ENCODE measurements at regions not wholly inside any gene's neighbourhood (a gene's known extent, or its start where the extent isn't known, plus 50 kb on each side); places are given as distances from the start of the nearest gene placed in this dataset.
A peak's percentile ranks its signal among the peaks of the same experiment; 100 is the strongest.

DNA sequence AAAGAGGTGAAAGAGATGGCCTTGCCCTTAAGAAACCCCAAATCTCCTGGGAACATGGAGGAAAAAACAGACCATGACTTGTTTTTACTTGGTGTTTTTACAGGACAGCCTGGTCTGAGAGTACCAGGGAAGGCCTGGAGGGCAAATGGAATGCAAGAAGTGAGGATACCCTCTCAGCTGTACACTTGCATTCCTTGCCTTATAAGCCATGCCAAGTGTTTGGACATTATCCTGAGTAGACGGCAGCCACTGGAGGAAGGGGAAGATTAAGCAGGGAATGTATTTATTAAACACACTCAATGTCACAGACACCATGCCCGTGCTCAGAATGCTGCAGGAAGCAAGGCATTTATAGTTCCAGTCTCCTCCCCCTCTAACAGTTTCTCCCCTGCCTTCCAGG is 581.4 kb downstream of the CDK5RAP2 start:
- Histone ChIP-seq H3K27me3 (ENCODE audit: control insufficient read depth, insufficient read depth, low read length) (no peaks in the 10 kb centered on the region), H3K36me3 (ENCODE audit: control insufficient read depth, insufficient read depth, low read length) (no peaks in the 10 kb centered on the region), H3K4me3 (ENCODE audit: low read depth, low read length) (no peak overlapping the region), H3K27ac (ENCODE audit: insufficient read depth, low read length, poor library complexity, severe bottlenecking) (no peak overlapping the region), H3K9me3 (ENCODE audit: control insufficient read depth in 2 of 2, low read length in 2 of 2) (no peaks in the 10 kb centered on the region), H3K4me1 (ENCODE audit: control insufficient read depth, insufficient read depth, low read length, poor library complexity, severe bottlenecking) (no peaks in the 10 kb centered on the region)
- no peak overlapping the region for H3K27ac Mint-ChIP-seq
- H3K4me1 Mint-ChIP-seq: no peaks in the 10 kb centered on the region
- H3K36me3 Mint-ChIP-seq: no peaks in the 10 kb centered on the region
- DNase-seq (no peak), ATAC-seq (ENCODE audit: low read depth in 2 of 2) (no peak)
- H3K9me3 Mint-ChIP-seq: peaks cover 0 to 2% (median 0%) of the 10 kb centered on the region in 7 donors
- H3K27me3 Mint-ChIP-seq: no peaks in the 10 kb centered on the region
- H3K4me3 Mint-ChIP-seq: no peak overlapping the region

GRCh38 chr9:119991797-119992196 is 588.2 kb downstream of the CDK5RAP2 start:
- no peak overlapping the region for H3K4me3 Mint-ChIP-seq

DNA sequence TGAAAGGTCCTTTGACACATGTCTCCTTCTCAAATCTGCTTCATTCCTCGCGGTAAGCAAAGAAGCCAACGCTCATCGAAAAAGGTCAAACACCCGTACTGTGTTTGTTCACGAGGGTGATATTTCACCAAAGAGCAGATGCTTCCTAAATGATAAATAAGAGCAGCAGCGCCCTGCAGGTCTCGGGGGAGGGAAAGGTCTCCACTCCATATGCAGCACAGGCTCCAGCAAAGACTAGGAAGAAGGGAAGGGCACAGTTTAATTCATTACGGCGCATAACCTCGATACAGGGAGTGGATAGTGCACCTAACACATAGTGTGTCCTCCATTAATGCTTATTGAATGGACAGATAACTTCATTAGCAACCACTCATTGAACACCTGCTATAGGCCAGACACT is 593.3 kb downstream of the CDK5RAP2 start:
- Mint-ChIP-seq H3K36me3 (no peaks in the 10 kb centered on the region), H3K27ac (no peak overlapping the region), H3K9me3 (peaks cover 0 to 6% (median 0%) of the 10 kb centered on the region in 7 donors), H3K27me3 (peaks cover 7% of the 10 kb centered on the region), H3K4me1 (no peaks in the 10 kb centered on the region), H3K4me3 (no peak overlapping the region)
- Histone ChIP-seq H3K4me1 (ENCODE audit: control insufficient read depth, insufficient read depth, low read length, poor library complexity, severe bottlenecking) (no peaks in the 10 kb centered on the region), H3K36me3 (ENCODE audit: control insufficient read depth, insufficient read depth, low read length) (no peaks in the 10 kb centered on the region), H3K27ac (ENCODE audit: insufficient read depth, low read length, poor library complexity, severe bottlenecking) (no peak overlapping the region), H3K27me3 (ENCODE audit: control insufficient read depth, insufficient read depth, low read length) (no peaks in the 10 kb centered on the region), H3K9me3 (ENCODE audit: control insufficient read depth in 2 of 2, low read length in 2 of 2) (no peaks in the 10 kb centered on the region), H3K4me3 (ENCODE audit: low read depth, low read length) (no peak overlapping the region)
- ATAC-seq (ENCODE audit: low read depth in 2 of 2) (no peak), DNase-seq (no peak)

More at GRCh38 chr9:119991797-119992196, 588.2 kb downstream of the CDK5RAP2 start:
- no peaks in the 10 kb centered on the region for H3K4me1 Mint-ChIP-seq
- no peak overlapping the region for H3K27ac Mint-ChIP-seq
- H3K4me1 ChIP-seq (ENCODE audit: control insufficient read depth, insufficient read depth, low read length, poor library complexity, severe bottlenecking): no peaks in the 10 kb centered on the region
- H3K27ac ChIP-seq (ENCODE audit: insufficient read depth, low read length, poor library complexity, severe bottlenecking): no peak overlapping the region
- no peak overlapping the region for H3K4me3 ChIP-seq (ENCODE audit: low read depth, low read length)
- H3K36me3 Mint-ChIP-seq: no peaks in the 10 kb centered on the region
- peaks cover 0 to 2% (median 0%) of the 10 kb centered on the region in 7 donors for H3K9me3 Mint-ChIP-seq
- no peaks in the 10 kb centered on the region for H3K27me3 Mint-ChIP-seq
- ATAC-seq (ENCODE audit: low read depth in 2 of 2): no peak
- DNase-seq: no peak
- H3K9me3 ChIP-seq (ENCODE audit: control insufficient read depth in 2 of 2, low read length in 2 of 2): no peaks in the 10 kb centered on the region
- no peaks in the 10 kb centered on the region for H3K36me3 ChIP-seq (ENCODE audit: control insufficient read depth, insufficient read depth, low read length)
- H3K27me3 ChIP-seq (ENCODE audit: control insufficient read depth, insufficient read depth, low read length): no peaks in the 10 kb centered on the region

DNA sequence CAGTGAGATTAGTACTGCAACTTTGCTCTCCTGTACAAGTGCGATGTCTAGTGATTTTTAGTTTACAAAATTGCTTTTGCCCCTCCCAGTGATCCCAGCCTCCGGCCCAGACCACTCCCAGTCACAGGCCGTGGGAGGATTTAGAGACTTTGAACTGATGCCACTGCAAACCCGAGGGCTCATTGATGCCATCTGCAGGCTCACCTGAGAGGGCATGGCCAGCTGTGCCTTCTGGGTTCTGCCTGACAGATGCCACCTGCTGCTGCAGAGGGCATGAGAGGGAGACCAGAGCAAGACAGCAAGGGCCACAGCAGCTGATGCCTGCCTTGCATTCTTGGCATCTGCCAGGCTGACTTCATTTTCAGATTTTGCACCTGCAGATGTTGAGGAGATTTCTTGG is 593.8 kb downstream of the CDK5RAP2 start:
- Mint-ChIP-seq H3K9me3 (peaks cover 0 to 6% (median 0%) of the 10 kb centered on the region in 7 donors), H3K27ac (no peak overlapping the region), H3K27me3 (peaks cover 7% of the 10 kb centered on the region), H3K36me3 (no peaks in the 10 kb centered on the region), H3K4me3 (no peak overlapping the region), H3K4me1 (no peaks in the 10 kb centered on the region)
- Histone ChIP-seq H3K27ac (ENCODE audit: insufficient read depth, low read length, poor library complexity, severe bottlenecking) (no peak overlapping the region), H3K4me3 (ENCODE audit: low read depth, low read length) (no peak overlapping the region), H3K4me1 (ENCODE audit: control insufficient read depth, insufficient read depth, low read length, poor library complexity, severe bottlenecking) (no peaks in the 10 kb centered on the region), H3K36me3 (ENCODE audit: control insufficient read depth, insufficient read depth, low read length) (no peaks in the 10 kb centered on the region), H3K9me3 (ENCODE audit: control insufficient read depth in 2 of 2, low read length in 2 of 2) (no peaks in the 10 kb centered on the region), H3K27me3 (ENCODE audit: control insufficient read depth, insufficient read depth, low read length) (no peaks in the 10 kb centered on the region)
- DNase-seq: no peak
- ATAC-seq (ENCODE audit: low read depth in 2 of 2): no peak

- H3K4me3 Mint-ChIP-seq: no peak overlapping the region
- H3K27me3 ChIP-seq (ENCODE audit: control insufficient read depth, insufficient read depth, low read length): no peaks in the 10 kb centered on the region
- no peaks in the 10 kb centered on the region for H3K27me3 Mint-ChIP-seq
- no peaks in the 10 kb centered on the region for H3K4me1 ChIP-seq (ENCODE audit: control insufficient read depth, insufficient read depth, low read length, poor library complexity, severe bottlenecking)
- H3K27ac ChIP-seq (ENCODE audit: insufficient read depth, low read length, poor library complexity, severe bottlenecking): no peak overlapping the region
- ATAC-seq (ENCODE audit: low read depth in 2 of 2) (no peak), DNase-seq (no peak)
- no peaks in the 10 kb centered on the region for H3K36me3 Mint-ChIP-seq
- no peak overlapping the region for H3K4me3 ChIP-seq (ENCODE audit: low read depth, low read length)
- H3K9me3 Mint-ChIP-seq: peaks cover 0 to 9% (median 0%) of the 10 kb centered on the region in 7 donors
- no peaks in the 10 kb centered on the region for H3K36me3 ChIP-seq (ENCODE audit: control insufficient read depth, insufficient read depth, low read length)
- H3K27ac Mint-ChIP-seq: no peak overlapping the region
- peaks cover 0 to 1% (median under 1%) of the 10 kb centered on the region in 4 donors for H3K4me1 Mint-ChIP-seq
- H3K9me3 ChIP-seq (ENCODE audit: control insufficient read depth in 2 of 2, low read length in 2 of 2): no peaks in the 10 kb centered on the region
Measured at GRCh38 chr9:119974026-119974425, 604.8 kb upstream of the BRINP1 start.

DNA sequence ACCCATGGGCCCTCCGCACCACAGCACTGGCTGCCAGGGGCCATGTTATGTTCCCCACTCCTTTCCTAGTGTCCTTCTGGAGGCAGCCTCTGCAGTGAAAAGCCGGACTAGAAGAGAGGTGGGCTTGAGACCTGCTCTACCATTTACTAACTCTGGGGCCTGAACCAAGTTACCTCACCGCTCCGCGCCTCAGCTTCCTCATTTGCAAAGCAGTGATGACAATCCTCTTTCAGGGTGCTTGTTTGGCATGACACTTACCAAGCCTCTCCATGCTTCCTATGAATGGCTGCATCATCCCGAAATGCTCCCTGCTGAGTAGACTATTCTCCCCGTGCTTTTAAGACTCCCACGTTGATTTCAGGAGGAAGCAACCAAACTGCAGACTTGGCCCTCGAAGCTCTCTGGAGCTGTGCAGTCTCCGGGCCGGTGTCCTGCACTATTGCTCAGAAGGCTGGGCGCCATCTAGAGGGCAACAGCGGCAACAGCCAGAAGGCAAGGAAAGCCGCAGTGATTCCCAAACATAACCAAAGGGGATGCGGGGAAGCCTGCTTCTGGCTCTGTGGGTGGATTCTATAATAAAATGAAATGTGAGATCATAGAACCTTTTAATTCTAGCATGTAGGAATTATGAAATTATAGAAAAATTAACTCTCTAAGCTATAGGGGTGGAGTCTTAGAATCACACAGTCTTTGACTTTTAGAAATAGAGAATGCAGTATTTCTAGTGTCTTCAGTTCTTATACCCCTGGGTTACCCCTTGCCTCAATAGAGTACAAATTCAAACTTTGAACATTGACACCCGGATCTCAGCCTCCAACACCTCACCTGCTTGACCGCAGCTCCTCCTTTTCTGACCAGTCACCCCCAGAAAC is 599.8 kb upstream of the BRINP1 start:
- Mint-ChIP-seq H3K27ac (peak overlapping the region in 1 of 3 donors; percentile 36), H3K27me3 (no peaks in the 10 kb centered on the region), H3K9me3 (peaks cover 0 to 2% (median 0%) of the 10 kb centered on the region in 7 donors), H3K4me3 (no peak overlapping the region), H3K36me3 (no peaks in the 10 kb centered on the region), H3K4me1 (peaks cover 0 to 4% (median 3%) of the 10 kb centered on the region in 4 donors)
- H3K27ac ChIP-seq (ENCODE audit: insufficient read depth, low read length, poor library complexity, severe bottlenecking): no peak overlapping the region
- H3K27me3 ChIP-seq (ENCODE audit: control insufficient read depth, insufficient read depth, low read length): peaks cover 1% of the 10 kb centered on the region
- ATAC-seq (ENCODE audit: low read depth in 2 of 2) (no peak), DNase-seq (peak in 1 of 3 donors; percentile 19)
- no peaks in the 10 kb centered on the region for H3K9me3 ChIP-seq (ENCODE audit: control insufficient read depth in 2 of 2, low read length in 2 of 2)
- no peak overlapping the region for H3K4me3 ChIP-seq (ENCODE audit: low read depth, low read length)
- no peaks in the 10 kb centered on the region for H3K4me1 ChIP-seq (ENCODE audit: control insufficient read depth, insufficient read depth, low read length, poor library complexity, severe bottlenecking)
- no peaks in the 10 kb centered on the region for H3K36me3 ChIP-seq (ENCODE audit: control insufficient read depth, insufficient read depth, low read length)

GRCh38 chr9:119967867-119968535 is 598.8 kb upstream of the BRINP1 start:
- Histone ChIP-seq H3K4me1 (ENCODE audit: control insufficient read depth, insufficient read depth, low read length, poor library complexity, severe bottlenecking) (no peaks in the 10 kb centered on the region), H3K4me3 (ENCODE audit: low read depth, low read length) (no peak overlapping the region), H3K9me3 (ENCODE audit: control insufficient read depth in 2 of 2, low read length in 2 of 2) (no peaks in the 10 kb centered on the region), H3K27me3 (ENCODE audit: control insufficient read depth, insufficient read depth, low read length) (peaks cover 1% of the 10 kb centered on the region), H3K36me3 (ENCODE audit: control insufficient read depth, insufficient read depth, low read length) (no peaks in the 10 kb centered on the region), H3K27ac (ENCODE audit: insufficient read depth, low read length, poor library complexity, severe bottlenecking) (no peak overlapping the region)
- no peak overlapping the region for H3K27ac Mint-ChIP-seq
- H3K27me3 Mint-ChIP-seq: no peaks in the 10 kb centered on the region
- peaks cover 0 to 5% (median 0%) of the 10 kb centered on the region in 7 donors for H3K9me3 Mint-ChIP-seq
- peaks cover 0 to 4% (median 3%) of the 10 kb centered on the region in 4 donors for H3K4me1 Mint-ChIP-seq
- no peaks in the 10 kb centered on the region for H3K36me3 Mint-ChIP-seq
- ATAC-seq (ENCODE audit: low read depth in 2 of 2) (no peak), DNase-seq (no peak)
- no peak overlapping the region for H3K4me3 Mint-ChIP-seq
